ENCODE measurements at regions not wholly inside any gene's neighbourhood (a gene's known extent, or its start where the extent isn't known, plus 50 kb on each side); places are given as distances from the start of the nearest gene placed in this dataset.

- Mint-ChIP-seq H3K36me3 (ENCODE audit: low read depth) (peaks cover 54% of the 10 kb centered on the region), H3K4me3 (no peak overlapping the region), H3K9me3 (peaks cover 98% of the 10 kb centered on the region), H3K27ac (no peak overlapping the region), H3K4me1 (no peaks in the 10 kb centered on the region), H3K27me3 (ENCODE audit: insufficient read depth, low read depth, poor library complexity) (peaks cover 10% of the 10 kb centered on the region)
- Histone ChIP-seq H3K36me3 (ENCODE audit: insufficient read depth) (no peaks in the 10 kb centered on the region), H2AFZ (no peak overlapping the region), H3K4me2 (no peak overlapping the region), H3K27me3 (ENCODE audit: insufficient read depth) (no peaks in the 10 kb centered on the region), H3K4me3 (no peak overlapping the region), H3K9me2 (ENCODE audit: insufficient read depth) (no peaks in the 10 kb centered on the region), H3K27ac (ENCODE audit: low read depth) (no peak overlapping the region), H4K20me1 (replicated peaks; ENCODE audit: insufficient read depth) (no peaks in the 10 kb centered on the region), H3K4me1 (ENCODE audit: insufficient read depth) (no peaks in the 10 kb centered on the region), H3K79me2 (replicated peaks; ENCODE audit: insufficient read depth) (no peaks in the 10 kb centered on the region), H3F3A (replicated peaks; ENCODE audit: low read depth) (no peaks in the 10 kb centered on the region)
- TF ChIP-seq REST (IDR thresholded peaks at IDR 0.05; ENCODE audit: unreplicated experiment) (no peak), JUNB (IDR thresholded peaks at IDR 0.05; ENCODE audit: unreplicated experiment) (no peak), CTCF (conservative IDR thresholded peaks at IDR 0.05; ENCODE audit: low read depth in 2 of 2) (no peak), EZH2phosphoT487 (IDR thresholded peaks at IDR 0.05; ENCODE audit: unreplicated experiment) (no peak), ZNF462 (CRISPR knock-in tag; IDR thresholded peaks at IDR 0.05) (no peak), CREB1 (CRISPR knock-in tag; IDR thresholded peaks at IDR 0.05; ENCODE audit: low read depth) (no peak), ETS1 (IDR thresholded peaks at IDR 0.05) (no peak), NANOG (IDR thresholded peaks at IDR 0.05; ENCODE audit: borderline replicate concordance) (no peak), EZH2 (IDR thresholded peaks at IDR 0.05; ENCODE audit: low read depth, unreplicated experiment) (no peak), STAT1 (IDR thresholded peaks at IDR 0.05; ENCODE audit: unreplicated experiment) (no peak), ZNF114 (CRISPR knock-in tag; IDR thresholded peaks at IDR 0.05) (no peak), ZNF331 (CRISPR knock-in tag; IDR thresholded peaks at IDR 0.05; ENCODE audit: low read depth) (no peak), POLR2AphosphoS5 (IDR thresholded peaks at IDR 0.05; ENCODE audit: low read depth) (no peak)
- ATAC-seq (no peak), DNase-seq (ENCODE audit: low spot score) (no peak)
Observed at GRCh38 chr10:130363899-130364445, 227.8 kb downstream of the GLRX3 start.

All from GM23338 (cell line).